ENCODE measurements at regions not wholly inside any gene's neighbourhood (a gene's known extent, or its start where the extent isn't known, plus 50 kb on each side); places are given as distances from the start of the nearest gene placed in this dataset.

DNA sequence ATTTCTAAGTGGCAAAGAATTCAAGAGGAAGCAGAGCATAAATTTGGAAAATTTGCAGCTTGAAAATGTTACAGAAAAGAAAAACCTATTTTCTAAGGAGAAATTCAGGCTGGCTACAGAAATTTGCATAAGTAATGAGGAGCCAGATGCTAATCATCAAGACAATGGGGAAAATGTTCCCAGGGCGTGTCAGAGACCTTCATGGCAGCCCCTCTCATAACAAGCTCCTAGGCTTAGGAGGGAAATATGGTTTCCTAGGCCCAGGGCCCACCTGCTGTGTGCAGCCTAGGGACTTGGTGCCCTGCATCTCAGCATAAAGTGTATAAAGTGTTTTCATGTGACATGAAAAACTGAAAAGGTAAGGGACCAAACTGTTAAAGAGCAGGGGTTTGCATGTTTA lies 1796.3 kb upstream of the FLRT2 start:
- DNase-seq (ENCODE audit: low read depth in 2 of 3, low spot score in 2 of 3) = no peak

DNA sequence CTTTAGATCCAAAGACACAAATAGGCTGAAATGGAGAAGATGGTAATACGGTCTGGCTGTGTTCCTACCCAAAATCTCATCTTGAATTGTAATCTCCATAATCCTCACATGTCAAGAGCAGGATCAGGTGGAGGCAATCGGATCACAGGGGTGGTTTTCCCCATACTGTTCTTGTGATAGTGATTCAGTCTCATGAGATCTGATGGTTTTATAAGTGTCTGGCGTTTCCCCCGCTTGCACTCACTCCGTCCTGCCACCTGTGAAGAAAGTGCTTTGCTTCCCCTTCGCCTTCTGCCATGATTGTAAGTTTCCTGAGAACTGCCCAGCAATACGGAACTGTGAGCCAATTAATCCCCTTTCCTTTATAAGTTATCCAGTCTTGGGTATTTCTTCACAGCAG lies 1795.5 kb upstream of the FLRT2 start:
- no peak for DNase-seq (ENCODE audit: low read depth in 2 of 3, low spot score in 2 of 3)

DNA sequence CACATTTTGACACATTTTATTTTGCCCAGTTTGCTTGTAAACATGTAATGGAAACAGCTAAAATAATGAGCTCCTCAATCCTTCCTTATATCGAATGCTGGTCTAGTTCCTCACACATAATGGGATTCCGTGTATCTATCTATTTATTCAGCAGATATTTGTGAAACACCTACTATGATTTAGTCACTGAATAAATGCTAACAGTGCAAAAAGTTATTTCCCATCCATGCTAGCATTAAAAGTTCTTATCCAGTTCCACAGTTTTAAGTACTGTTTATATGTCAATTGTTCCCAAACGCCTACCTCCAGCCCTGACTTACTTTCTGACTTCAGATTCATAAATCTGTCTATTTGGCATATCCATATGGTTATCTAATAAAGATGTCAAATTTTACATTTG lies 1788.7 kb upstream of the FLRT2 start:
- no peak for DNase-seq (ENCODE audit: low read depth in 2 of 3, low spot score in 2 of 3)

DNA sequence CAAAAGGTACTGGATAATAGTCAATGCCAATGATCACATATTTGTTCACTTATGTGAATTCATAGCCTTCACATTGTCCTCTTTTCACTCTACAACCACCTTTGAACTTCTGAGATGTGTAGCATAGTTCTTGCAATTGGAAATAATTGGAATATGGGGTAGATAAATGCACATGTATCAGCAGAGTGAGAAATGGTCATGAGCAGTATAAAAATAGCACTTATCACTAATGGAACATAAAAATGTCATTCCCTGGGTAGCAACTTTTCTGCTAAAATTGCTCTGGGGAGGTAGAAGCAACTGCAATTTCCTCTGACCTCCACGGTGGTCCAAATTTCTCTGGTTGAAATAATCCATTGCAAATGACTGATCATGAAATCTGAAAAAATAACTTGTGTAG lies 1785.7 kb upstream of the FLRT2 start:
- DNase-seq (ENCODE audit: low read depth in 2 of 3, low spot score in 2 of 3) = no peak

DNA sequence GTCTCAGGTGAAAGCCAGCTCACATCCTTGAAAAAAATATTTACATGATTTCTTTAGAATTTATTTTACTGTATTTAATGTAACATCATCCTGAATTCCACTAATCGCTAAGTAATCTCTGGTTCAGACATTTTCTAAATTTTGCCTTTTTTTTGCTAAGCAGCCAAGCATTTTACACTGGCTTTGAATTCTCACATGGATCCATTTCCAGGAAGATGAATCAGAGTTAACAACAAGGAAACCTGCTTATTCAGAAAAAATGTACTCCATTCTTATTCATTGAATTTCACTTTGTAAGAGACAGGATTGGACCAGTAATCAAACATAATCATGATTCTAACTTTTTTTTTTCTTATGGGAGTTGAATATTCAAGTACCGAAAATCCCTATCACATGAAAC lies 1785.1 kb upstream of the FLRT2 start:
- no peak for DNase-seq (ENCODE audit: low read depth in 2 of 3, low spot score in 2 of 3)

DNA sequence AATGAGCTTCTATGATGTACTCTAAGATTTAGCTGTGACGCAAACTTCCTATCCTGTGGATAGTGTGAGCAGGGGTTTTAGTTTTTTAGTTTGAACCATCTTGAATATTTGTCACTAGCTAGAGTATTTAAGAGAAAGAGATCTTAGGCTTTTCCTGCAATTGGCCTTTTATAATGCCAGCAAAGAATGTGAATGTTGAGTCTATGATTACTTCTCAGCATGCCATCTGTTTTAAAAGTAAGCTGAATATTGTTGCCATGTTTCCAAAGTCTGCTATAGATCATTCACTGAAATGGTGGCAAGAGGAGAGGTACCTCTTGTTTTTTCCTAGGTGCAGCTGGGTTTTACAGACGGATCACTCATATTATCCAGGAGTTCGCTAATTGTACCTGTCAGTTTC lies 1783.6 kb upstream of the FLRT2 start:
- no peak for DNase-seq (ENCODE audit: low read depth in 2 of 3, low spot score in 2 of 3)

DNA sequence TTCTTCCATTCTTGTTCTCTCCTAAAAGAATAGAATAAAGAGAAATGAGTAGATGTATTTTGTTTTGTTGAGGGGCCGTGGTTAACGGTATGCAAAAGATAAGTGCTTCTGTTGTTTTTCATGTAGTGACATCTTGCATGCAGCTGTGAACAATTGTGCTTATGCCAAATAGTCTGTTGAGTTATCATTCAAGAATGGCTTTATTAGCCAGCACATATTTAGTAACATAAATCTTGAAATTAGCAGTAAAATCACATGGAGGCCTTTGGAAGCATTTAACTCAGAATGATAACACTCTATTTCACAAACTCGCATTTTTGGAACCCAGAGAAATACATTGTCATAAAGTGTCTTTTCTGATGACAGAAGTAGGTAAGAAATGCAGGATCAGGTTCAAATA lies 1772.0 kb upstream of the FLRT2 start:
- no peak for DNase-seq (ENCODE audit: low read depth in 2 of 3, low spot score in 2 of 3)

DNA sequence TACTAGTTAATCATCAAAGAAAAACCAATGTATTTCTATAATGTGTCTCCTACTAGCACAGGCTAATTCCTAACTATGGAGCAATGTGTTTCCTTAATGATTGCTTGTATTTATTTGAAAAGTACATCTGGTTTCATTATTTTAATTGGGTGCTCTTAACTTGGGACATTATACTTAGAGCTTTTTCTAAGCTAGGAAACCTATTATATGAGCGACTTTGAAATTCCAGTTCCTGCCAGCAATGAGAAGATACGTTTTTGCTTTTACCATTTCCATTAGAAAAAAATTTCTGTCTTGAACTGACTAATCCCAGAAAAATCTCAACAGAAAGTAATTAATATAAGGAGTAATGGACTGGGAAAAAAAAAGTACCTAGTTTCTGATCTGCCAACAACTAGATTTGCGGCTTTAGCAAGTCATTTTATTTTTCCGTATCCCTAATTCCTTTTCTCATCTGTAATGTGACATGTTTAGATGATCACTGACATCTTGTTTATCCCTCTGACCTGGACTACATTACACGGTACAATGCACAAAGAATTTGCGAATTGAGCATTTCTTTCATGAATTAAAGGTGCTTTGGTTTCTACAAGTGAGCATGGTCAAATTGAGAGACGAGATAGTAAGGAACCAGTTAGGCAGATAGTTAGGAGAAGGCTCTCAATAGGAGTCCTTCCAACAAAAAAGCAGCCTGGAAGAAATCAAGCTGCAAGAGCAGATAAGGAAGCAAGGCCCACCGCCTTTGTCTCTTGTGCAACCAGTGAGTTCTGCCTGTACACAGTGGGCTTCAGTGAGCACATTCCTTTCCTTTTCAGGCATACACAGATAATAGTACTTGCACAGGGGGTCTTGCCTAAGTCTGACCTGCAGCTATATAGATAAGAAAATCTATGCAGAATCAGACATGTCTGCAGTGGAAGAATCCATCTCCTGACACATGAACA lies 1765.0 kb upstream of the FLRT2 start:
- DNase-seq (ENCODE audit: low read depth in 2 of 3, low spot score in 2 of 3) = no peak

DNA sequence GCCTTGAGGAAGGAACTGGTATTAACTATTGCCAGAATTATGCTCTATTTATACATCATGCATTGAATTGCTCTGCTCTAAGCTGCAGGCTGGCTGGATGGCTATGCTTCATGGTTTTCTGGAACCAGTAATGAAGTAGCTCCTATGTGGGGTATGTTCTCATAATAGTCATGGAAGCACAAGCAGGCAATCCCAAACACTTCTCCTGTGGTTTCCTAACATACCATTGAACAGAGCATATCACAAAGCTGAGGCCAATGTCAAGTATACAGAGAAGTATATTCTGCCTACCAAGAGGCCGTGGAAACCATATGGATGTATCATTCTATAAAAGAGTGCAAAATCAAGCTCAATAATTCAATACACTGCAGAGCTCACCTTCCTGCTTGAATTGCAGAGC lies 1752.4 kb upstream of the FLRT2 start:
- DNase-seq (ENCODE audit: low read depth in 2 of 3, low spot score in 2 of 3) = no peak

DNA sequence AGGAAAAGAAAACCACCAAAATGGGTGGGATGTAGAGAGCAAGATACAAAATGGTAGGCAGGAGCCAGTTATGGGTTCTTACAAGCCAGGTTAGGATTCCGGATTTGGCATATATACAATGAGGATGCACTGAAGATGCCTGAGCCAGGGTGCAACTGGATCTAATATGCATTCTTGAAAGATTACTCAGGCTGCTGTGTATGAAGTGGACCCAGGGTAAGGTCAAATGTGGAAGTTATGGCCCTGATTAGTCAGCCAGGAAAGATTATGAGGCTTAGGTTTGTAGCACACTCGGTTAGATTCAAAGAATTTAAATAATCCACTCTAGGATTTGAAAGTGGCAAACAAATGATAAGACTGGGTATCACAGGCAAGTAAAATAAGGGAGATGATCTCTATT lies 1750.7 kb upstream of the FLRT2 start:
- no peak for DNase-seq (ENCODE audit: low read depth in 2 of 3, low spot score in 2 of 3)

DNA sequence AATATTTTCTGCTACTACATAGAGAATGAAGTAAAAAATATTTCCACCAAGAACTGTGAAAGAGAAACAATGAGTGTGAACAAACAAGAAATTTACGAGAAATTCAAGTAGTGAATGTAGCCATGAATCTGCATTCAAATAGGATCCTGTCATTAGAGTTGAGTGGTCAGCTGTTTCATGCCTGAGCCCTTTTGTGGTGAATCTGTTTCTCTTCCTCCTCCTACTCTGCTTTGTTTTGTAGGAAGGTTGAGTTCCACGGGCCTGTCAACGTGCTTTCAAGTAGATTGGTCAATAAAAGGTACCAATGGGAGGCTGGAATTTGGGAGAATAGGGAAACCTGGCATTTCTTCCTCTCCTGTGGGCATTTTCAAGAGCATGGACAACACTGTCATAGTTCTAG lies 1749.6 kb upstream of the FLRT2 start:
- DNase-seq (ENCODE audit: low read depth in 2 of 3, low spot score in 2 of 3) = no peak

DNA sequence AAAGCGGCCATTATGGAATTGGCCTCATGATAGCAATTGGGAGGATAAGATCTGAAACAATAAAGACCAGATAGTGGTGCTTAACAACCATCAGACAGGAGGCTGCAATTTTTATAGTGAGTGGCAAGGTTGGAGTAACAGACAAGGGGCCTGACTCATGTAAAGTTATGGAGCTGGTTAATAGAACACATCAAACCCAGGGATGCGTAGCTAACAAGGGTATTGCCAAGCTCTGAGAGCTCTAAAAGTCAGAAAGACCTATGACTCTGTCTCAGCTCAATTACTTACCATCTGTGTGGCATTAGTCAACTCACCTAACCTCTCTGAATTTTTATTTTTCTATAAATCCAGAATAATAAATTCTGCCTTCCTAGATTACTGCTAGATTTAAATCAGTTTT lies 1731.5 kb upstream of the FLRT2 start:
- DNase-seq (ENCODE audit: low read depth in 2 of 3, low spot score in 2 of 3) = no peak

DNA sequence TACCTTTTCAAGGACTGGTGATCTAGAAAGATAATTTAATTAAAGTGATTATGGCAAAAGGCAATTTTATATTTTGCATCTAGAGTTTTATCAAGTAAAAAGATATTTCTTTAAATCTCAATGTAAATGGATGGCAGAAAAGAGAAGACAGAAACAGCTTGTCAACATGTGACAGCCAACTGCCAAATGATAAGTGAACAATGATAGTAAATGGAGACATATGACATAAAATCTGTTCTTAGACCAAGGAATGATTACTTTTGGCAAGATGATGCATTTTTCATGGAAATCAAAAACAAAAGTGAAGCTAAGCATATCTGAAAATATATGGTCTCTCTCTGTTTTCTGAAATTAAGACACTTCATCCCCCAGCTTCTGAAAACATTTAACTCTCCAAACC lies 1730.7 kb upstream of the FLRT2 start:
- no peak for DNase-seq (ENCODE audit: low read depth in 2 of 3, low spot score in 2 of 3)

DNA sequence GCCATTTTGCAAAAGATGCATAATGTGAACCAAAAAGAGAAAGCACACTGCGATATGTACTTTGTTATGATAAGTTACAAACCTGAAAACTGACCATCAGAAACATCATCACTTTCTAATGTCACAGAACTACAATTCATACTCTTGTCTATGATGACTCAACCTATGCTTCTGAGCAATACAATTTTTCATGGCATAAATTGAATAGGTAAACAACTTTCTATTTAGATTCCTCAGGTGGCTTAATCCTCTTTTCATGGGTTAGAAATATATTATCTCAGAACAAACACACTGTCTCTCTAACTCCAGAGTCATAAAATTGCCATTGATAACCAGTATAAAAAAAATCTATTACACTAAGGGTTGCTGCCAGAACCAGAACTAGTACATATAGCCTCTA lies 1715.0 kb upstream of the FLRT2 start:
- no peak for DNase-seq (ENCODE audit: low read depth in 2 of 3, low spot score in 2 of 3)

DNA sequence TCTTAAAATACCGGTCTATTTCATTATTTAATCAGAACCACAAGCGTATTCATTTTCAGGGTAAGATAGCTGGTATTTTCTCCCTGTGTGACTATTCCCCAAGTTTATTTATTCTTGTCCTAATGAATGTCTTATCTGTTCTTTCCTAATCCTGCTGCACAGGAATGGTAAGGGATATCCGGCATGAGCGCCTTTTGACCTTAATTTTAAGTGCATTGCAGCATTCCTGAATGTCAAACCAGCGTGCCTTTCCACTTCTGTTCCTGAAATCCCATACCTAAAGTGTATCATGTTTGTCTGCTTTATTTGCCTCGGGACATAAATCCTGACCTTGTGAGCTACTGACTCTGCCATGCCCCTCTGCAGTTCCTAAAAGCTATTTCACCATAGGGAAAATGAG lies 1713.2 kb upstream of the FLRT2 start:
- DNase-seq (ENCODE audit: low read depth in 2 of 3, low spot score in 2 of 3) = no peak

DNA sequence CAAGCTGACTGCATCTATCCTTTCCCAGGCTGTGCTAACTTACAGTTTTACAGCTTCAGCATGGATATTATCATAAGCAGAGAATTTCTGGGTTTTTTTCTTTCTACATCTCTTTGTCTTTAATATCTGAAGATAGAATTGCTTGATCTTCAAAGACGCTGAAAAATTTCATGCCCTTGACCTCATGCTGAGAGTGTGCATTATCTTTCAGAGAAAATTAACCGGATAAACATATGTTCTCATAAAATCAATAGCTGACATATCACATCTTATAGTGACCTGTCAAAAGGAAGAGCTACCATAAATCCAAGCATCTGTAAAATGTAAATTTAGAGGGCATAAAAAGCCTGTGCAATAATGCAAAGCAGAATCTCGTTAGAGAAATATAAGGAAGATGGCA lies 1704.1 kb upstream of the FLRT2 start:
- no peak for DNase-seq (ENCODE audit: low read depth in 2 of 3, low spot score in 2 of 3)

DNA sequence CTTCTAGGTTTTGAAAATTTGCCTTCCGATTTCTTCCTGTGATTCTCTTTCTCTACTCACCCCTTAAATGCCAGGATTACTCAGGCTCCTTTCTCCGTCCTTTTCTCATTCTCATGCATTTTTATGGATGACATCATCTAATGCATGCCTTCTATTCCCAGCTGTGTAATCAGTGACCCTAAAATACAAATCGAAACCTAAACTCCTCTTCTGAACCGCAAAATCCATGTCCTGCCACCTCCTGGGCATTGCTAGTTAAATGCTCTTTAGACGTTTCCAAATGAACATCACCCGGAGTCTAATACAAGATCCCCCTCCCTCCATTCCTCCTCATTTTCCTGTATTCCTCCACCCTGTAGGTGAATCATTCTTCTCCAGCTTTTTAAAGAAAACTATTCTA lies 1703.1 kb upstream of the FLRT2 start:
- DNase-seq (ENCODE audit: low read depth in 2 of 3, low spot score in 2 of 3) = no peak

DNA sequence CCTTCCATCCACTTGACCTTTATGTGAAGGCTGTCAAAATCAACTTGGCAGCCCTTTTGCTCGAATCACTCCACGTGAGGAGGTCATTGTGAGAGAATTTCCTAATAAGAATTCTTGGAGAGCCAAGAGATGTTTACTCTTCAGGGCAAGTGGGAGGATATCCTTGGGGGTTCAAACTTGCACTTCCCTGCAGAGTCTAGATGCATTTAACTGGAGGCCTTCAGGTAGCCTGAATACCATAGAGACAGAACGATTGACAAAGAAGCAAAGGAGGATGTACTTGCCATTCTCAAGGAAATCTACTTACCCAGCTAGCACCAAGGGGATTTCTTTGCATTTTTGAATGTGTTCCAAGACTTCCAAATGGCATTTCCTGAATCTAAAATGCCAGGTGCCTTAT lies 1702.6 kb upstream of the FLRT2 start:
- no peak for DNase-seq (ENCODE audit: low read depth in 2 of 3, low spot score in 2 of 3)

DNA sequence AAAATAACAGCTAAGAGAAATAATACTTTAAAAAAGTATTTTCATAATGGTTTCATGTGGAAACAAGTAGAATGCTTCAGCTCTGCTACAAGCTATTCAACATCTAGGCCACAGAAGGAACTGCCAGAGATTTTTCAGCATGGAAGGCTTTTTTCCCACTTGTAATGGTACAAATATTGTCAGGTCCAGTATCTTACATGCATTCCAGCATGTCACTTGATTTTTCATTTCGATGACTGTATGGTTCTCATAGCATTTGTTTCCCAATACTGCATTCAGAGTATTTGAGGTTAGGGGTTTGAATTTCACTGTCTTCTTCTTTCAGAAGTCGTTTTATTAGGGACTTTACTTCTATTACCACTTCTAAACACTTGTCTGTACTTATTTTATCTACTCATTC lies 1701.5 kb upstream of the FLRT2 start:
- no peak for DNase-seq (ENCODE audit: low read depth in 2 of 3, low spot score in 2 of 3)

DNA sequence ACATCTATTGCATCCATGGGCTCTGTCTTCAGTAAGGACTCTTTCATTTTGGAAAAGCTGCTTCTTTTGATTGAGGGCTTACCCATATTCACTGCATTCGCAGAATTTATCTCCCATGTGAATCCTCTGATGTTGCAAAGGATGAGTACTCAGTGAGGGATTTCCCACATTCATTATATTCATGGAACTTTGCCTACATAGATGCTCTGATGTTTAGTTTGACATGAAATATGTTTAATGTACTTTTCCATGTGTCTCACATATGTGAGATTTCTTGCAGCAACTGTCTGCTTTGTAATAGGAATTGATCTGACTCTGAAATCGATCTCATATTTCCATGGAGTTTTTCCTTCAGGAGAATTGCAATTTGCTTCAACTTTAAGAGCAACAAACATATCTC lies 1699.6 kb upstream of the FLRT2 start:
- no peak for DNase-seq (ENCODE audit: low read depth in 2 of 3, low spot score in 2 of 3)

DNA sequence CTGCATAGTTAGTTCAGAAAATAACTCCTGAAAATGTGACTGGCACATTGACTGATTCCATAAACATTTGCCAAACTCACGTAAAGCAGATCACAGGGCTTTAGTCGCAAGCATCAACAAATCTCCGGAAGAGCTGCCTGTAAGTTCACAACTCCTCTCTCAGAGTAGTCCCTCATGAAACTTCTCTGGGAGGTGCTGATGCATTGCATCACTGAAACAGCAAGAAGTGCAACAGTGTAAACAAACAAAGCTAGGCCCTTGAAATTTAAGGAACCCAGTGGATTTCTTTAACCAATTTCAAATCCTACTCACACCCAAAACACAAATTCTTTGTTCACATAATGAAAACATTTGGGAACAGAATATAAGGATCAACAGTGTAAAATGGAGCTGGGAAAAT lies 1691.7 kb upstream of the FLRT2 start:
- no peak for DNase-seq (ENCODE audit: low read depth in 2 of 3, low spot score in 2 of 3)

DNA sequence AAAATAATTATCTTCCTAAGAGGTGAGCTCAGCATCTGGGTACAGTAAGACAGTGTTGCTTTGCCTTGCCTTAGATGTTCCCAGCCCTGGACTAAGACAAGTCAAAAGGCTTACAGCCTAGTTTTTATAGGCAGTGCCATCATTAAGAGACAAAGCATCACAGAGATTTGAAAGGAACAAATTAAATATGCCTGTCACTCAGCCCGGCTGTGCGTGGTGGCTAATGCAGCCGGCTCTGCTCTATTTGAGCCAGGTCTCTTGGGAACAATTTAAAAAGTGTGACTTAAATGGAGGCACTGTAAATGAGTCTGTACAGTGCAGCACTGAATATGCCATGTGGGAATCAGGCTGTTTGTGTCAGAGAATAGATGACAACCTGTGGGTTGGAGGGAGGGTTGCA lies 1687.4 kb upstream of the FLRT2 start:
- no peak for DNase-seq (ENCODE audit: low read depth in 2 of 3, low spot score in 2 of 3)

DNA sequence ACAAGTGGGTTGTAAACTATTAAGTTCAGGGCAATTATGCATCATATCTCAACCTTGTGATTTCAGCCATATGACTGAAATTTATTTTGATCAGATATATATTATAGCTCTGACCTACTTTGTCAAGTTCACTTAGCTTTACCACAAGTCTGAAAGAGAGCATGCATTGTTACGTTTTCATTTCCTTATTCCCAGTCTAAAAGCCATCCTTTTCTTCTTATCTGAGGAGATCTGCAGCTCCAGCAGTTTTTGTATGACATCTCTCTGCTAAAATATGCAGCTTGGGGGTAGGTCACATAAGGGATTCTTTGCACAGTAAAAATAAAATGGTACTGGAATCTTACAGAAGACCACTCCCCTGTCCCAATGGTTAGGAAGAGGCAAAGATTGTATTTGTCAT lies 1682.8 kb upstream of the FLRT2 start:
- no peak for DNase-seq (ENCODE audit: low read depth in 2 of 3, low spot score in 2 of 3)

All from activated CD8-positive, alpha-beta memory T cell treated with anti-CD3 and anti-CD28 coated beads for 48 hours (primary cell).